ENCODE measurements at regions not wholly inside any gene's neighbourhood (a gene's known extent, or its start where the extent isn't known, plus 50 kb on each side); places are given as distances from the start of the nearest gene placed in this dataset.

DNA sequence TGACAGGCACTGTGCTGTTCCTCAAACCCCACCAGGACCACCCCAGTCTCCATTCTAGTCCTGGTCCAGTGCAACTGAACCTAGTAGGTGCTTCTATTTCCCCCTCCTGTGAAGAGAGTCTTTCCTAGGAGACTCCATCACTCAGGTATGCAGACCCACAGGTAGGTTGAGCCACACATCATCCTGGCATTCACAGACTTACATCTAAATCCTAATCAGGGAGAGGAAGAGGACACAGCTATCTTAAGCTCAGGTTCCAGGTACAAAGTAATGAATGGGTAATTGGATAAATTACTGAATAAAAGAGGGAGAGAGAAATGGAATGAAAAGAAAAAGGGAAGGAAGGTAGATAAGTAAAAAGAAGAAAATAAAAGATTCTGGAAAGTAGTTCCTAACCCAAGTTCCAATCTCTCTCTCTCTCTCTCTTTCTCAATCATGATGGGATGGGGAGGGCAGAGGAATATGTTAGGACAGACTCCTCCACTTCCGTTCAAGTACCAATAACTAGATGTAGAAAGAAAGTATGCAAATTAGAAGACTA, 139.8 kb upstream of the NAMPT start:
- H3K4me1 ChIP-seq (ENCODE audit: control insufficient read depth, insufficient read depth, low read length): no peaks in the 10 kb centered on the region
- H3K9me3 ChIP-seq (ENCODE audit: control insufficient read depth, insufficient read depth, low read depth, low read length): no peaks in the 10 kb centered on the region
- CTCF ChIA-PET: interaction anchor here (0.6 to 1.3 kb wide), 3 partner anchors 33 to 39 kb away, joined by 3 to 5 read pairs (median 5); no protein-coding TSS in a partner anchor
- H3K4me3 ChIP-seq (ENCODE audit: low read depth, low read length): no peak overlapping the region
- TF ChIP-seq ZNF26 (tag by site-specific recombination; IDR thresholded peaks at IDR 0.05) (no peak), SP7 (tag by site-specific recombination; IDR thresholded peaks at IDR 0.05) (no peak), ZBTB11 (tag by site-specific recombination; conservative IDR thresholded peaks at IDR 0.05; ENCODE audit: low read depth) (no peak), GLIS2 (tag by site-specific recombination; IDR thresholded peaks at IDR 0.05) (no peak)
- H3K36me3 ChIP-seq (ENCODE audit: control insufficient read depth in 2 of 2, insufficient read depth in 1 of 2, low read length in 2 of 2): no peaks in the 10 kb centered on the region
- no peak overlapping the region for H3K27ac ChIP-seq (ENCODE audit: extremely low read depth, low read depth, low read length)
- POLR2A ChIA-PET: no interaction called here

GRCh38 chr7:106423821-106424475, 139.2 kb upstream of the NAMPT start:
- POLR2A ChIA-PET: no interaction called here
- CTCF ChIA-PET: interaction anchor here (0.6 kb wide), 2 partner anchors 32 to 40 kb away, joined by 5 read pairs; no protein-coding TSS in a partner anchor
- no peak for TF ChIP-seq ZNF221 (tag by site-specific recombination; IDR thresholded peaks at IDR 0.05; ENCODE audit: borderline replicate concordance)
- no peak for TF ChIP-seq GFI1B (tag by site-specific recombination; IDR thresholded peaks at IDR 0.05)
- TF ChIP-seq ZBTB11 (tag by site-specific recombination; conservative IDR thresholded peaks at IDR 0.05; ENCODE audit: low read depth): no peak
- no peak for TF ChIP-seq ZNF155 (tag by site-specific recombination; IDR thresholded peaks at IDR 0.05)
- TF ChIP-seq ZBTB10 (tag by site-specific recombination; IDR thresholded peaks at IDR 0.05): no peak
- TF ChIP-seq ZNF211 (tag by site-specific recombination; IDR thresholded peaks at IDR 0.05; ENCODE audit: low read depth): no peak
- no peak for TF ChIP-seq ZNF548 (tag by site-specific recombination; IDR thresholded peaks at IDR 0.05)
- TF ChIP-seq ATF2 (tag by site-specific recombination; IDR thresholded peaks at IDR 0.05; ENCODE audit: low read depth): no peak
- TF ChIP-seq ZNF280C (tag by site-specific recombination; IDR thresholded peaks at IDR 0.05): no peak
- TF ChIP-seq ZNF701 (tag by site-specific recombination; IDR thresholded peaks at IDR 0.05): no peak
- TF ChIP-seq ZNF830 (tag by site-specific recombination; IDR thresholded peaks at IDR 0.05; ENCODE audit: low read depth): no peak

More at GRCh38 chr7:106423821-106424475, 139.2 kb upstream of the NAMPT start:
- Histone ChIP-seq H3K4me1 (ENCODE audit: control insufficient read depth, insufficient read depth, low read length) (no peaks in the 10 kb centered on the region), H3K9me3 (ENCODE audit: control insufficient read depth, insufficient read depth, low read depth, low read length) (no peaks in the 10 kb centered on the region), H3K36me3 (ENCODE audit: control insufficient read depth in 2 of 2, insufficient read depth in 1 of 2, low read length in 2 of 2) (no peaks in the 10 kb centered on the region), H3K4me3 (ENCODE audit: low read depth, low read length) (no peak overlapping the region), H3K27ac (ENCODE audit: extremely low read depth, low read depth, low read length) (no peak overlapping the region)
